A549 (cell line): ENCODE measurements at regions not wholly inside any gene's neighbourhood (a gene's known extent, or its start where the extent isn't known, plus 50 kb on each side); places are given as distances from the start of the nearest gene placed in this dataset.

Experiments
- CBX2 ChIP-seq: fragments of 200-600 bp; sonication (generic); IDR thresholded peaks from 2 replicates; pipeline ENCODE4 v1.6.1; 2016; ENCODE audit warnings: low read depth, mild to moderate bottlenecking, borderline replicate concordance
- CTCF ChIP-seq: fragments of >200 bp; sonication (Bioruptor Twin); formaldehyde crosslinking; IDR thresholded peaks from 3 replicates; pipeline ENCODE4 v1.5.1; 2016
- EP300 ChIP-seq, 2 experiments: fragments of >200 bp; sonication (Bioruptor Twin); formaldehyde crosslinking; IDR thresholded peaks; 2 replicates in 1 of 2; 3 replicates in 1 of 2; pipeline ENCODE4 v1.6.1; 2016 to 2017
- MAZ ChIP-seq: fragments of 150-350 bp; IDR thresholded peaks from 2 replicates; pipeline ENCODE4 v1.6.1; 2014; ENCODE audit warnings: antibody characterized with exemption, low read depth, low read length, borderline replicate concordance
- POLR2A ChIP-seq: IDR thresholded peaks from 2 replicates; pipeline ENCODE4 v1.6.1; 2012; ENCODE audit warnings: mild to moderate bottlenecking, low read length
- RCOR1 ChIP-seq: fragments of 150-350 bp; IDR thresholded peaks from 2 replicates; pipeline ENCODE4 v1.6.1; 2014; ENCODE audit warnings: antibody characterized with exemption, low read length, low read depth
- SMC3 ChIP-seq: fragments of >200 bp; sonication (Bioruptor Twin); formaldehyde crosslinking; IDR thresholded peaks from 3 replicates; pipeline ENCODE4 v1.6.1; 2018; ENCODE audit warnings: inconsistent platforms
- ZFP36 ChIP-seq: fragments of 450-650 bp; IDR thresholded peaks from 2 replicates; pipeline ENCODE4 v1.6.1; 2014; ENCODE audit warnings: borderline replicate concordance; ENCODE audit not compliant: partially characterized antibody

- TF ChIP-seq SMC3 (no peak), CTCF (no peak), MAZ (no peak), ZFP36 (no peak), POLR2A (no peak), CBX2 (no peak), RCOR1 (no peak), EP300 (IDR thresholded peaks at IDR 0.05) (no peak)
Observed at GRCh38 chrY:12465706-12466105, 235.3 kb upstream of the USP9Y start.
